Inferior parietal cortex (tissue), 1 donor: ENCODE measurements at regions not wholly inside any gene's neighbourhood (a gene's known extent, or its start where the extent isn't known, plus 50 kb on each side); places are given as distances from the start of the nearest gene placed in this dataset.

Experiments
- DNase-seq: peaks from one replicate; pipeline ENCODE4 v3.0.0-alpha.2; 2016; ENCODE audit errors: extremely low spot score

GRCh38 chr16:6076631-6077030, 979.0 kb upstream of the EEF2KMT start:
- no peak for DNase-seq

- DNase-seq, result no peak
Measured at GRCh38 chr16:6068063-6068462, 970.5 kb upstream of the EEF2KMT start.

- DNase-seq, result no peak
Measured at GRCh38 chr16:6066652-6067051, 969.1 kb upstream of the EEF2KMT start.

- no peak for DNase-seq
Measured at GRCh38 chr16:6063526-6063925, 965.9 kb upstream of the EEF2KMT start.

- no peak for DNase-seq
Measured at GRCh38 chr16:6059671-6060070, 962.1 kb upstream of the EEF2KMT start.

- DNase-seq, result no peak
Measured at GRCh38 chr16:6057821-6058220, 960.2 kb upstream of the EEF2KMT start.

GRCh38 chr16:6048017-6048416, 950.4 kb upstream of the EEF2KMT start:
- DNase-seq, result no peak

- no peak for DNase-seq
Measured at GRCh38 chr16:6047325-6047724, 949.7 kb upstream of the EEF2KMT start.

- DNase-seq, result no peak
Measured at GRCh38 chr16:6038941-6039645, 941.5 kb upstream of the EEF2KMT start.

GRCh38 chr16:6035161-6035560, 937.6 kb upstream of the EEF2KMT start:
- DNase-seq, result no peak

- no peak for DNase-seq
Measured at GRCh38 chr16:6034511-6034910, 936.9 kb upstream of the EEF2KMT start.

- no peak for DNase-seq
Measured at GRCh38 chr16:6032438-6032837, 934.8 kb upstream of the EEF2KMT start.

GRCh38 chr16:6031567-6031966, 934.0 kb upstream of the EEF2KMT start:
- no peak for DNase-seq

- no peak for DNase-seq
Measured at GRCh38 chr16:6031102-6031501, 933.5 kb upstream of the EEF2KMT start.

GRCh38 chr16:6027733-6028132, 930.1 kb upstream of the EEF2KMT start:
- no peak for DNase-seq

- DNase-seq, result no peak
Measured at GRCh38 chr16:6023449-6023848, 925.9 kb upstream of the EEF2KMT start.

- DNase-seq, result no peak
Measured at GRCh38 chr16:6021276-6021943, 923.8 kb upstream of the EEF2KMT start.

- peak; percentile 13 for DNase-seq
Measured at GRCh38 chr16:6020162-6020985, 922.8 kb upstream of the EEF2KMT start.

GRCh38 chr16:6019490-6019991, 921.9 kb upstream of the EEF2KMT start:
- no peak for DNase-seq

- no peak for DNase-seq
Measured at GRCh38 chr16:6018848-6019489, 921.4 kb upstream of the EEF2KMT start.

GRCh38 chr16:6016530-6017184, 919.1 kb upstream of the EEF2KMT start:
- peak; percentile 39 for DNase-seq
